BJ (cell line): ENCODE measurements at regions not wholly inside any gene's neighbourhood (a gene's known extent, or its start where the extent isn't known, plus 50 kb on each side); places are given as distances from the start of the nearest gene placed in this dataset.

ENCODE experiments used
- CTCF ChIA-PET: fragments of 350-600 bp; formaldehyde crosslinking; extraction: SDS; loops from one replicate; lab custom pipeline; 2021; ENCODE audit warnings: antibody characterized with exemption, inconsistent platforms; lab: Yijun Ruan, JAX
- POLR2A ChIA-PET: fragments of 300-600 bp; sonication (Branson Sonifier 250); formaldehyde crosslinking; extraction: SDS; loops from one replicate; lab custom pipeline; 2021; ENCODE audit warnings: antibody characterized with exemption; lab: Charles Lee
- DNase-seq: peaks from one replicate; pipeline ENCODE4 v3.0.0-alpha.2; 2011; ENCODE audit warnings: low read depth
- H3K27me3 ChIP-seq: 2 replicates; pipeline ENCODE4 v1.6.0; 2011; ENCODE audit warnings: low read length; ENCODE audit not compliant: control insufficient read depth, insufficient read depth
- H3K36me3 ChIP-seq: 2 replicates; pipeline ENCODE4 v1.5.1; 2011; ENCODE audit warnings: low read length; ENCODE audit not compliant: control insufficient read depth, insufficient read depth
- H3K4me3 ChIP-seq: 2 replicates; pipeline ENCODE4 v1.5.1; 2011; ENCODE audit warnings: low read depth, mild to moderate bottlenecking, control low read depth, low read length
- TF ChIP-seq, protein P1 (sequence below): IDR thresholded peaks from 2 replicates; pipeline ENCODE4 v1.5.1; 2011; ENCODE audit warnings: low read depth, mild to moderate bottlenecking, control low read depth, inconsistent platforms, low read length, moderate library complexity; ENCODE audit not compliant: insufficient read depth

DNA sequence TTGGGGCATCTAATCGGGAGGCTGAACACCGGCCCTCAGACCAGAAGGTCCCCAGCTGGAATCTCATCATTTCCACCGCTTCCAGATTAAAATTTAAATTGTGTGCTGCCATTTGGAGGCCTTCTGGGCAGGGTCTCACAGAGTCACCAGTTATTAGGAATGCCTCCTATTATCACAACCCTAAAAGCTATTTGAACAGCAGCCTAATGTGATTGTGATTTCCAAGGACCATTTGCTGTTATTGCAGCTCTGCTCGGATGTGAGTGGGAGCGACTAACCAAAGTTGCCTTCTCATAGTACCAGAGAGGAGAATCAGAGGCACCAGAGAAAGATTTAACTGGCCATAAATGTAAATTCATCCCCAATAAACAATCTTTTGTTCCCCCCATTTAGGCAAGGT lies 277.3 kb downstream of the RNF144B start:
- Histone ChIP-seq H3K36me3 (no peaks in the 10 kb centered on the region), H3K4me3 (no peak overlapping the region), H3K27me3 (no peaks in the 10 kb centered on the region)
- TF ChIP-seq, protein P1, sequence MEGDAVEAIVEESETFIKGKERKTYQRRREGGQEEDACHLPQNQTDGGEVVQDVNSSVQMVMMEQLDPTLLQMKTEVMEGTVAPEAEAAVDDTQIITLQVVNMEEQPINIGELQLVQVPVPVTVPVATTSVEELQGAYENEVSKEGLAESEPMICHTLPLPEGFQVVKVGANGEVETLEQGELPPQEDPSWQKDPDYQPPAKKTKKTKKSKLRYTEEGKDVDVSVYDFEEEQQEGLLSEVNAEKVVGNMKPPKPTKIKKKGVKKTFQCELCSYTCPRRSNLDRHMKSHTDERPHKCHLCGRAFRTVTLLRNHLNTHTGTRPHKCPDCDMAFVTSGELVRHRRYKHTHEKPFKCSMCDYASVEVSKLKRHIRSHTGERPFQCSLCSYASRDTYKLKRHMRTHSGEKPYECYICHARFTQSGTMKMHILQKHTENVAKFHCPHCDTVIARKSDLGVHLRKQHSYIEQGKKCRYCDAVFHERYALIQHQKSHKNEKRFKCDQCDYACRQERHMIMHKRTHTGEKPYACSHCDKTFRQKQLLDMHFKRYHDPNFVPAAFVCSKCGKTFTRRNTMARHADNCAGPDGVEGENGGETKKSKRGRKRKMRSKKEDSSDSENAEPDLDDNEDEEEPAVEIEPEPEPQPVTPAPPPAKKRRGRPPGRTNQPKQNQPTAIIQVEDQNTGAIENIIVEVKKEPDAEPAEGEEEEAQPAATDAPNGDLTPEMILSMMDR = no peak
- CTCF ChIA-PET = no interaction called here
- POLR2A ChIA-PET = no interaction called here
- no peak for DNase-seq

DNA sequence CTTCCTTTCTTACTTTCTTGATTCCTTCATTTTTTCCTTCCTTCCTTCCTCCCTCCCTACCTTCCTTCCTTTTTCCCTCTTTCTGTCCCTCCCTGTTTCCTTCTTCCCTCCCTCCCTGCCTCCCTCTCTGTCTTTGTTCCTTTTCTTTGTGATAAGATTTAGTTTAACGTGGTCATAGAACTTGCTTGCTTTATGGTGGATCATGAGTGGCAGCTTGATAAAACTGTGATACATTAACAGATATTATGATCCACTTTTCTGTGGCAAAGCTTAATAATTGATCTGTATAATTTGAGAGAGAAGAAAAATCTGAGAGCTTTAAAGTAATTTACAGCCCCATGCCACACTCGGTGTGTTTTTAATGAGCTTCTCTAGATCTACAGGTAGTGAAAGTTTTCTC lies 280.5 kb downstream of the RNF144B start:
- no peaks in the 10 kb centered on the region for H3K27me3 ChIP-seq
- TF ChIP-seq, protein P1 = no peak
- DNase-seq = no peak
- no peak overlapping the region for H3K4me3 ChIP-seq
- POLR2A ChIA-PET = no interaction called here
- H3K36me3 ChIP-seq = no peaks in the 10 kb centered on the region
- CTCF ChIA-PET = no interaction called here

DNA sequence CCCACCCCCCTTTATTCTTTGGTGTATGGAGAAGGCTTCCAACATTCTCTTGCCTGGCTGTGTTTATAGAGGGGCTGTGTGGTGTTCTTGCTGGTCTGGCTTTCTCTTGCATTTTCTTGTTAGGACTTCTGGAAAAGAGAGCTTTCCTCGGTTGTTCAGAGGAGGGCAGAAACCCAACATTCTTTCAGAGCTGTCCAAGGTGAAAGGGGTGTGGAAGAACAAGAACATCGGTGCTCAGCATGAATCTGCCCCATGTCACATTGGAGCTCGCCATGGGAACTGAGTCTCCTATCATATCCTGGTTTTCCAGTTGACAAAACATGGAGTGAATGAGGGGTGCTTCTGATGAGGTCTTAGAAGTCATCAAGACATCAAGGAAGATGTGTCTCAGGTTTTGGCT lies 281.8 kb downstream of the RNF144B start:
- DNase-seq = no peak
- Histone ChIP-seq H3K27me3 (no peaks in the 10 kb centered on the region), H3K4me3 (no peak overlapping the region), H3K36me3 (no peaks in the 10 kb centered on the region)
- TF ChIP-seq, protein P1 = no peak
- ChIA-PET POLR2A (no interaction called here), CTCF (no interaction called here)

DNA sequence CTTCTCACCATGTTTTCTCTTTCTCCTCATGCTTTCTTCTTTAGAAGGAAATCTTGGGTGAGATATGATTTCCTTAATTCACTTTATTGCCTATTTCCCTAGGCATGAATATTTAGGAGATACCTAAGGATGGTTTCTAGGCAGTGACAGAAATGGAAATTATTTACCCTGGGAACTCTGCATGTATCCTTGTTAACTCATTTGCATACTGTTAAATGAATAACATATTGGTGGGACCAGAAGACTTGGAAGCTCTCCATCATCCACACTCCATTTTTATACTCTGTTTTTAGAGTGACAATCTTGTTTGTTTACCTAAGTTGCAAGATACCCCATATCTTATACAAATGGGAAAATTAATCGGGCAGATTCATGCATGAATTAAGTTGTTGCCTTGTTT lies 285.7 kb downstream of the RNF144B start:
- TF ChIP-seq, protein P1 = no peak
- CTCF ChIA-PET = no interaction called here
- POLR2A ChIA-PET = no interaction called here

DNA sequence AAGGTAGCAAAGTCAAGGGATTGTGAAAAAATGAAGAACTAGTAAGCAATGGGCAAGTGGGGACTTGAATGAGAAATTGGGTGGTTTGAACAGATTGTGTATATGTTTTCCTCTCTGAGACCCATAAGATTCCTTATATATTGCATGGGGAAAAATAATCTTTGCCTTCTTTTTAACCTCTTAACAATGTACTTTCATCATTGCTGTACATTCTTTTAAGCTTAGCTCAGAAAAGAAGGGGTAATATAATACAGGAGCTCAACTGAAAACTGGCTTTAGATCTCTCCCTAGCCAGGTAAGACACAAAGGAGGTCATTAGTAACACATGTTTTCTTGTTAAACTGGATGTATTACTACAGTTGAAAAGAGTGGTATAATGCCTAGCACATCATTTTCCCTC lies 287.2 kb downstream of the RNF144B start:
- CTCF ChIA-PET = no interaction called here
- TF ChIP-seq, protein P1 = no peak
- no peak overlapping the region for H3K4me3 ChIP-seq
- H3K27me3 ChIP-seq = no peaks in the 10 kb centered on the region
- no peak for DNase-seq
- H3K36me3 ChIP-seq = no peaks in the 10 kb centered on the region
- POLR2A ChIA-PET = no interaction called here

More for the DNA sequence above, 285.7 kb downstream of the RNF144B start:
- Histone ChIP-seq H3K27me3 (no peaks in the 10 kb centered on the region), H3K36me3 (no peaks in the 10 kb centered on the region), H3K4me3 (no peak overlapping the region)
- DNase-seq = no peak
